H9 (cell line): ENCODE measurements at regions not wholly inside any gene's neighbourhood (a gene's known extent, or its start where the extent isn't known, plus 50 kb on each side); places are given as distances from the start of the nearest gene placed in this dataset.

ENCODE experiments used
- DNase-seq: peaks from one replicate; pipeline ENCODE4 v3.0.0-alpha.2; 2017
- H2AFZ ChIP-seq: one replicate; pipeline ENCODE4 v1.6.1; 2013; ENCODE audit warnings: mild to moderate bottlenecking, low read length, control low read depth, moderate library complexity
- H2AK5ac ChIP-seq: 2 replicates; pipeline ENCODE4 v1.6.1; 2013; ENCODE audit warnings: low read length, control low read depth, mixed read lengths; ENCODE audit not compliant: insufficient read length
- H2BK120ac ChIP-seq: one replicate; pipeline ENCODE4 v1.6.1; 2013; ENCODE audit warnings: low read depth, mild to moderate bottlenecking, low read length, control low read depth, inconsistent platforms; ENCODE audit not compliant: poor library complexity, severe bottlenecking
- H2BK12ac ChIP-seq: 2 replicates; pipeline ENCODE4 v1.6.1; 2013; ENCODE audit warnings: low read length, control low read depth, mixed read lengths, low read depth; ENCODE audit not compliant: insufficient read length
- H2BK15ac ChIP-seq: 2 replicates; pipeline ENCODE4 v1.6.1; 2013; ENCODE audit warnings: low read depth, low read length, control low read depth
- H2BK20ac ChIP-seq: one replicate; pipeline ENCODE4 v1.6.1; 2013; ENCODE audit warnings: low read depth, mild to moderate bottlenecking, low read length, control low read depth, inconsistent platforms; ENCODE audit not compliant: poor library complexity, severe bottlenecking
- H2BK5ac ChIP-seq: 2 replicates; pipeline ENCODE4 v1.6.1; 2013; ENCODE audit warnings: low read length, control low read depth, mixed read lengths; ENCODE audit not compliant: insufficient read length
- H3K14ac ChIP-seq: 2 replicates; pipeline ENCODE4 v1.6.1; 2013; ENCODE audit warnings: low read length, control low read depth; ENCODE audit not compliant: insufficient read depth
- H3K18ac ChIP-seq: 2 replicates; pipeline ENCODE4 v1.6.1; 2013; ENCODE audit warnings: low read depth, mild to moderate bottlenecking, mixed read lengths, low read length, control low read depth; ENCODE audit not compliant: insufficient read length
- H3K23ac ChIP-seq: 2 replicates; pipeline ENCODE4 v1.6.1; 2013; ENCODE audit warnings: low read length, control low read depth, mixed read lengths, low read depth; ENCODE audit not compliant: insufficient read length
- H3K23me2 ChIP-seq: 2 replicates; pipeline ENCODE4 v1.6.1; 2013; ENCODE audit warnings: low read depth, mild to moderate bottlenecking, mixed read lengths, low read length, control low read depth; ENCODE audit not compliant: insufficient read length, poor library complexity, severe bottlenecking
- H3K27ac ChIP-seq: 2 replicates; pipeline ENCODE4 v1.5.1; 2013; ENCODE audit warnings: low read length, control low read depth, mixed read lengths, low read depth; ENCODE audit not compliant: insufficient read length
- H3K27me3 ChIP-seq: 2 replicates; pipeline ENCODE4 v1.6.1; 2013; ENCODE audit warnings: low read length, control low read depth, inconsistent platforms; ENCODE audit not compliant: insufficient read depth
- H3K4ac ChIP-seq: 2 replicates; pipeline ENCODE4 v1.6.1; 2013; ENCODE audit warnings: low read depth, mild to moderate bottlenecking, control low read depth, inconsistent platforms, low read length, moderate library complexity
- H3K4me1 ChIP-seq: 2 replicates; pipeline ENCODE4 v1.6.1; 2013; ENCODE audit warnings: low read length, control low read depth, inconsistent platforms; ENCODE audit not compliant: insufficient read depth
- H3K4me2 ChIP-seq: 2 replicates; pipeline ENCODE4 v1.6.1; 2013; ENCODE audit warnings: low read length, control low read depth, mixed read lengths; ENCODE audit not compliant: insufficient read length, insufficient read depth
- H3K56ac ChIP-seq: 2 replicates; pipeline ENCODE4 v1.6.1; 2013; ENCODE audit warnings: low read depth, mild to moderate bottlenecking, mixed read lengths, low read length, control low read depth; ENCODE audit not compliant: insufficient read length
- H3K79me1 ChIP-seq: 2 replicates; pipeline ENCODE4 v1.6.1; 2013; ENCODE audit warnings: low read depth, mild to moderate bottlenecking, moderate library complexity, low read length, control low read depth, inconsistent platforms; ENCODE audit not compliant: insufficient read depth, poor library complexity, severe bottlenecking
- H3K79me2 ChIP-seq: 2 replicates; pipeline ENCODE4 v1.6.1; 2013; ENCODE audit warnings: low read length, control low read depth, inconsistent platforms; ENCODE audit not compliant: insufficient read depth
- H3K9ac ChIP-seq: 2 replicates; pipeline ENCODE4 v1.6.1; 2013; ENCODE audit warnings: low read length, control low read depth, mixed read lengths; ENCODE audit not compliant: insufficient read length; ENCODE audit errors: extremely low read depth
- H3K9me3 ChIP-seq: one replicate; pipeline ENCODE4 v1.6.1; 2013; ENCODE audit warnings: low read depth, low read length, inconsistent platforms; ENCODE audit not compliant: control insufficient read depth
- H3T11ph ChIP-seq: one replicate; pipeline ENCODE4 v1.6.1; 2013; ENCODE audit warnings: mild to moderate bottlenecking, low read length, control low read depth, inconsistent platforms
- H4K20me1 ChIP-seq: one replicate; pipeline ENCODE4 v1.6.1; 2013; ENCODE audit not compliant: control insufficient read depth, insufficient read length, insufficient read depth
- H4K5ac ChIP-seq: 2 replicates; pipeline ENCODE4 v1.6.1; 2013; ENCODE audit warnings: low read depth, mild to moderate bottlenecking, mixed read lengths, low read length, control low read depth; ENCODE audit not compliant: insufficient read length
- H4K8ac ChIP-seq: replicated peaks from 2 replicates; pipeline ENCODE4 v1.6.1; 2013; ENCODE audit warnings: low read length, control low read depth, mixed read lengths, low read depth; ENCODE audit not compliant: insufficient read length
- H4K91ac ChIP-seq: 2 replicates; pipeline ENCODE4 v1.6.1; 2013; ENCODE audit warnings: low read depth, mild to moderate bottlenecking, moderate library complexity, mixed read lengths, low read length, control low read depth; ENCODE audit not compliant: insufficient read length
- H3K27ac Mint-ChIP-seq, 3 experiments: 2 replicates in 2 of 3; 3 replicates in 1 of 3; pipeline ENCODE4 v1.8.0; 2020 to 2021; ENCODE audit warnings: mixed read lengths in 3 of 3, mild to moderate bottlenecking in 1 of 3, moderate library complexity in 1 of 3
- H3K27me3 Mint-ChIP-seq: 2 replicates; pipeline ENCODE4 v1.8.0; 2021; ENCODE audit warnings: low read depth, mild to moderate bottlenecking, moderate library complexity, mixed read lengths
- H3K36me3 Mint-ChIP-seq, 3 experiments: 2 replicates in 2 of 3; 3 replicates in 1 of 3; pipeline ENCODE4 v1.8.0; 2020 to 2021; ENCODE audit warnings: low read depth in 3 of 3, mixed read lengths in 3 of 3; ENCODE audit not compliant: insufficient read depth in 1 of 3
- H3K4me1 Mint-ChIP-seq, 2 experiments: 2 replicates each; pipeline ENCODE4 v1.8.0; 2020; ENCODE audit warnings: mixed read lengths in 2 of 2
- H3K4me3 Mint-ChIP-seq, 2 experiments: 2 replicates in 1 of 2; 3 replicates in 1 of 2; pipeline ENCODE4 v1.8.0; 2020 to 2021; ENCODE audit warnings: mild to moderate bottlenecking in 2 of 2, mixed read lengths in 2 of 2, moderate library complexity in 1 of 2
- H3K9me3 Mint-ChIP-seq, 2 experiments: 2 replicates in 1 of 2; 3 replicates in 1 of 2; pipeline ENCODE4 v1.8.0; 2020; ENCODE audit warnings: mild to moderate bottlenecking in 2 of 2, mixed read lengths in 2 of 2, moderate library complexity in 1 of 2
- WGBS: extraction: QIAGEN DNeasy Blood & Tissue Kit; methylation state at CpG from one replicate; pipeline ENCODE4 v1.1.7; 2013; ENCODE audit warnings: missing lambda C conversion rate, low lambda C conversion rate, mixed read lengths; ENCODE audit not compliant: insufficient read length; ENCODE audit errors: extremely low coverage; 5-methylcytosine and 5-hydroxymethylcytosine counted together
- TF ChIP-seq, protein P1 (sequence below): fragments of 200-600 bp; sonication (generic); conservative IDR thresholded peaks from 3 replicates; pipeline ENCODE4 v1.8.0; 2021; ENCODE audit warnings: antibody characterized with exemption, mild to moderate bottlenecking

DNA sequence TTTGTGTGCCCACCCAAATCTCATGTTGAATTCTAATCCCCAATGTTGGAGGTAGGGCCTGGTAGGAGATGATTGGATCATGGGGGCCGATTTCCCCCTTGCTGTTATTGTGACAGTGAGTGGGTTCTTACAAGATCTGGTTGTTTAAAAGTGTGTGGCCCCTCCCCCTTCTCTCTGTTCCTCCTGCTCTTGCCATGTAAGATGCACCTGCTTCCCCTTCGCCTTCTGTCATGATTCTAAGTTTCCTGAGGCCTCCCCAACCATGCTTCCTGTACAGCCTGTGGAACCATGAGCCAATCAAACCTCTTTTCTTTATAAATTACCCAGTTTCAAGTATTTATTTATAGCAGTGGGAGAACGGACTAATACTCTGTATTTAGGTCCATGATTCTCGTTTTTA lies 588.1 kb downstream of the DCDC2C start:
- Histone ChIP-seq H4K8ac (no peak overlapping the region), H2BK15ac (no peak overlapping the region), H2BK120ac (no peak overlapping the region), H2BK20ac (no peak overlapping the region), H3K4me2 (no peak overlapping the region), H3K9ac (no peak overlapping the region), H4K91ac (no peak overlapping the region), H3K23ac (no peak overlapping the region), H3K56ac (no peak overlapping the region), H3K4ac (no peak overlapping the region), H3K79me1 (no peaks in the 10 kb centered on the region), H3K9me3 (no peaks in the 10 kb centered on the region), H3T11ph (no peak overlapping the region), H2BK12ac (no peak overlapping the region), H2AFZ (no peak overlapping the region), H2AK5ac (no peak overlapping the region), H3K79me2 (no peaks in the 10 kb centered on the region), H3K23me2 (no peaks in the 10 kb centered on the region), H3K14ac (no peak overlapping the region), H4K5ac (no peak overlapping the region), H3K4me1 (no peaks in the 10 kb centered on the region), H3K27me3 (no peaks in the 10 kb centered on the region), H2BK5ac (no peak overlapping the region), H3K27ac (no peak overlapping the region), H4K20me1 (no peaks in the 10 kb centered on the region), H3K18ac (no peak overlapping the region)
- WGBS: no CpG with 5 or more reads among the region's 4 CpGs
- Mint-ChIP-seq H3K27ac (no peak overlapping the region), H3K36me3 (peaks cover 0 to 3% (median 0%) of the 10 kb centered on the region in 3 experiments; a peak in 1 of 7 replicates), H3K4me3 (no peak overlapping the region; a peak in 1 of 5 replicates), H3K27me3 (no peaks in the 10 kb centered on the region), H3K9me3 (peaks cover 0 to 3% of the 10 kb centered on the region in 2 experiments; a peak in 3 of 5 replicates), H3K4me1 (no peaks in the 10 kb centered on the region)
- TF ChIP-seq, protein P1, sequence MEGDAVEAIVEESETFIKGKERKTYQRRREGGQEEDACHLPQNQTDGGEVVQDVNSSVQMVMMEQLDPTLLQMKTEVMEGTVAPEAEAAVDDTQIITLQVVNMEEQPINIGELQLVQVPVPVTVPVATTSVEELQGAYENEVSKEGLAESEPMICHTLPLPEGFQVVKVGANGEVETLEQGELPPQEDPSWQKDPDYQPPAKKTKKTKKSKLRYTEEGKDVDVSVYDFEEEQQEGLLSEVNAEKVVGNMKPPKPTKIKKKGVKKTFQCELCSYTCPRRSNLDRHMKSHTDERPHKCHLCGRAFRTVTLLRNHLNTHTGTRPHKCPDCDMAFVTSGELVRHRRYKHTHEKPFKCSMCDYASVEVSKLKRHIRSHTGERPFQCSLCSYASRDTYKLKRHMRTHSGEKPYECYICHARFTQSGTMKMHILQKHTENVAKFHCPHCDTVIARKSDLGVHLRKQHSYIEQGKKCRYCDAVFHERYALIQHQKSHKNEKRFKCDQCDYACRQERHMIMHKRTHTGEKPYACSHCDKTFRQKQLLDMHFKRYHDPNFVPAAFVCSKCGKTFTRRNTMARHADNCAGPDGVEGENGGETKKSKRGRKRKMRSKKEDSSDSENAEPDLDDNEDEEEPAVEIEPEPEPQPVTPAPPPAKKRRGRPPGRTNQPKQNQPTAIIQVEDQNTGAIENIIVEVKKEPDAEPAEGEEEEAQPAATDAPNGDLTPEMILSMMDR: no peak
- no peak for DNase-seq
